OCI-LY3 (cell line): ENCODE measurements at regions not wholly inside any gene's neighbourhood (a gene's known extent, or its start where the extent isn't known, plus 50 kb on each side); places are given as distances from the start of the nearest gene placed in this dataset.

Experiments used
- CTCF ChIP-seq: fragments of 200-600, 300-600 bp; sonication (generic); IDR thresholded peaks from 2 replicates; pipeline ENCODE4 v1.5.1; 2014; ENCODE audit warnings: antibody characterized with exemption, low read length, low read depth
- EZH2phosphoT487 ChIP-seq: fragments of 200-600 bp; shearing (Covaris generic); IDR thresholded peaks from 2 replicates; pipeline ENCODE4 v1.6.1; 2018; ENCODE audit warnings: antibody characterized with exemption, mixed run types, low read depth

GRCh38 chr3:83928903-83929302, 1029.9 kb upstream of the CADM2 start:
- no peak for TF ChIP-seq CTCF
- TF ChIP-seq EZH2phosphoT487, result no peak
